IPS-NIHi7 (cell line): ENCODE measurements at regions not wholly inside any gene's neighbourhood (a gene's known extent, or its start where the extent isn't known, plus 50 kb on each side); places are given as distances from the start of the nearest gene placed in this dataset.

Source experiments
- DNase-seq: peaks from one replicate; pipeline ENCODE4 v3.0.0; 2012; ENCODE audit warnings: mixed read lengths; ENCODE audit errors: extremely low spot score

DNA sequence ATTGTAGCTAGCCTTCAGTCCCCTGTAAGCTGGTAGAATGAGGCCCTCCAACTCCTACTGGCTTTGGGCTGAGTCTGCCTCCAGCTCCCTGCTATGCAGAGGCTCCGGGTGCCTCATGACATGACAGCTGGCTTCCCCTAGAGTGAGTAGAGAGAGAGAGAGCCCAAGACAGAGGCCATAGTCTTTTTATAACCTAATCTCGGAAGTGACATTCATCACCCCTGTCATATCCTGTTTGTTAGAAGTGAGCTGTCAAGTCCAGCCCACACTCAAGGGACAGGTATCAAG, 53.9 kb upstream of the CTBP2 start:
- no peak for DNase-seq

DNA sequence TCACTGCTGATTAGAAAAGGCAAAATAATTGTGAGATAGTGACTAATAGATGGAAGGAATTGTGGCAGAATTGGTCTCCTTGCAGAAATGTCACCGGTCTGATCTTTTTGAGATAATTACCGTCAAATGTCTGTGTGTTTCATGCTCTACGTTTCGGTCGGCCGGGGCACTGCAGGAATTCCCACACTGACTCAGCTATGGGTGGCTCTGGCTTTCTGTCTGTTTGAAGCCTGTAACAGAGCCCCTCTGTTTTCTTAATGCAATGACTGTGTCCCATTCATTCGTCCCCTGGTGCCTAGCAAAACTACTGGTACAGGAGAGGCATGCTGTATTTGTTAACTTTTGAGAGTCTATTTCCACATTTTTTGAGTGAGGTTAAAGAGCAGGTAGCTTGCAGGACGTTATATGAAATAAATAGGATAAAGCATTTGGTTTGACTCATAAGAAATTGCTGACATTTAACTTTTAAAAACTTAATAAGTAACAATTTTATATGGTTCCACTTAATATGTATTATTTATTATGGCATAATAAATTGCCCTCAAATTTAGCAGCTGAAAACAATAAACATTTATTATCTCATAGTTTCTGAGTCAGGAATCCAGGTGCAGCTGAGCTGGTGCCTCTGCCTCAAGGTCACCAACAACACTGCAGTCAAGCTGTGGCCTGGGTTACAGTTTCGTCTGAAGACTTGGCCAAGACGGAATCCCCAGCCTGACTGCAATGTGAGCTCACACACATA, 53.3 kb upstream of the CTBP2 start:
- no peak for DNase-seq

DNA sequence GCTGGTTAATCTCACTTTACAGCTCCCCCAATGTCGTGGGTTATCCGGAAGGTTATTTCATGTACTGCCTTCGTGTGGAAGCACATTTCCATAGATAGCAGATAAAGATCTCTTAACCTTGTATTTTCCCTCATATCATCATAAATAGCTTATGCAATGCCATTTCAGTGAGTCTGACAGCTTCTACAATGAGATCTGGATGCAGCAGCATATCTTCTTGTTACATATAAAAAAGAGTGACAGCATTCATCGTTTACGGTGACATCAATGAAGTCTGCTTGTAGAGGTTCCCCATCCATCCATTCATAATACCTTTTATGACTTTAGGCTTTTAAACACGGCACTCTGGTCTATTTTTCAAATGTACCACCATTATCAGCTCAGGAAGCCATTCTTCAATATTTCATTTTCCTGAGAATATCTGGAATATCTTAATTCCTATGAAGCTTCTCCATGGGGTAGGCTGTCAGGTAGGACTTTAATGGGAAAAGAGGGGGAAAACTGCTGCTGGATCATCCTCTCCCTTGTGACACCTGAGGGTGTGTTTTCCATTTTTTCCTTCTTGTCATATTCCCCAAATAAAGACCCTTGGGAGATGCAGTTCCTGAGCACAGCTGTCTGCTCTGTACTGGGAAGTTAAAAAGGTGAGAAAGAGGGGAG, 51.9 kb upstream of the CTBP2 start:
- DNase-seq: no peak
